ENCODE measurements at regions not wholly inside any gene's neighbourhood (a gene's known extent, or its start where the extent isn't known, plus 50 kb on each side); places are given as distances from the start of the nearest gene placed in this dataset.

DNA sequence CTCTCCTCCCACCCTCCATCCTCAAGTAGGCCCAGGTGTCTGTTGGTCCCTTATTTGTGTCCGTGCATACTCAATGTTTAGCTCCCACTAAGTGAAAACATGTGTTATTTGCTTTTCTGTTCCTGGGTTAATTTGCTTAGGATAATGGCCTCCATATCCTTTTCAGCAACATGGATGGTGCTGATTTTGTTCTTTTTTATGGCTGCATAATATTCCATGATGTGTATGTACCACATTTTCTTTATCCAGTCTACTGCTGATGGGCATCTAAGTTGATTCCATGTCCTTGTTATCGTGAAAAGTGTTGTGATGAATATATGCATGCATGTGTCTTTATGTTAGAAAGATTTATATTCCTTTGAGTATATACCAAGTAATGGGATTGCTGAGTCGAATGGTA lies 314.9 kb upstream of the IRAK1BP1 start:
- H3K27me3 ChIP-seq (ENCODE audit: insufficient read depth, low read length), result no peaks in the 10 kb centered on the region
- H3K36me3 ChIP-seq (ENCODE audit: insufficient read depth, low read depth, low read length), result no peaks in the 10 kb centered on the region
- H3K9ac ChIP-seq (ENCODE audit: low read depth, low read length), result no peak overlapping the region
- H3K27ac ChIP-seq (ENCODE audit: low read length), result no peak overlapping the region
- peaks cover 31% of the 10 kb centered on the region; the same call in 1 of the 2 replicates for H3K9me3 ChIP-seq (ENCODE audit: insufficient read depth, low read depth, low read length)
- H3K4me3 ChIP-seq (ENCODE audit: low read length), result no peak overlapping the region
- H3K4me1 ChIP-seq (ENCODE audit: insufficient read depth, low read length), result no peaks in the 10 kb centered on the region

- Histone ChIP-seq H3K9me3 (ENCODE audit: insufficient read depth, low read depth, low read length) (peaks cover 31% of the 10 kb centered on the region; the same call in 1 of the 2 replicates), H3K4me3 (ENCODE audit: low read length) (no peak overlapping the region), H3K27me3 (ENCODE audit: insufficient read depth, low read length) (no peaks in the 10 kb centered on the region), H3K36me3 (ENCODE audit: insufficient read depth, low read depth, low read length) (no peaks in the 10 kb centered on the region), H3K27ac (ENCODE audit: low read length) (no peak overlapping the region), H3K9ac (ENCODE audit: low read depth, low read length) (no peak overlapping the region), H3K4me1 (ENCODE audit: insufficient read depth, low read length) (no peaks in the 10 kb centered on the region)
Observed at GRCh38 chr6:78554341-78554740, 313.0 kb upstream of the IRAK1BP1 start.

- Histone ChIP-seq H3K27me3 (ENCODE audit: insufficient read depth, low read length) (no peaks in the 10 kb centered on the region), H3K9me3 (ENCODE audit: insufficient read depth, low read depth, low read length) (peaks cover 23% of the 10 kb centered on the region; the same call in 1 of the 2 replicates), H3K4me1 (ENCODE audit: insufficient read depth, low read length) (no peaks in the 10 kb centered on the region), H3K36me3 (ENCODE audit: insufficient read depth, low read depth, low read length) (no peaks in the 10 kb centered on the region), H3K4me3 (ENCODE audit: low read length) (no peak overlapping the region), H3K27ac (ENCODE audit: low read length) (no peak overlapping the region), H3K9ac (ENCODE audit: low read depth, low read length) (no peak overlapping the region)
Observed at GRCh38 chr6:78559056-78559455, 308.3 kb upstream of the IRAK1BP1 start.

GRCh38 chr6:78561015-78561414 lies 306.3 kb upstream of the IRAK1BP1 start:
- Histone ChIP-seq H3K4me1 (ENCODE audit: insufficient read depth, low read length) (no peaks in the 10 kb centered on the region), H3K27me3 (ENCODE audit: insufficient read depth, low read length) (no peaks in the 10 kb centered on the region), H3K36me3 (ENCODE audit: insufficient read depth, low read depth, low read length) (no peaks in the 10 kb centered on the region), H3K27ac (ENCODE audit: low read length) (no peak overlapping the region), H3K9me3 (ENCODE audit: insufficient read depth, low read depth, low read length) (peaks cover 8% of the 10 kb centered on the region; the same call in 1 of the 2 replicates), H3K9ac (ENCODE audit: low read depth, low read length) (no peak overlapping the region), H3K4me3 (ENCODE audit: low read length) (no peak overlapping the region)

GRCh38 chr6:78565997-78566396 lies 301.4 kb upstream of the IRAK1BP1 start:
- no peak overlapping the region for H3K9ac ChIP-seq (ENCODE audit: low read depth, low read length)
- no peak overlapping the region for H3K27ac ChIP-seq (ENCODE audit: low read length)
- peaks cover 4% of the 10 kb centered on the region; the same call in 1 of the 2 replicates for H3K9me3 ChIP-seq (ENCODE audit: insufficient read depth, low read depth, low read length)
- no peak overlapping the region for H3K4me3 ChIP-seq (ENCODE audit: low read length)
- H3K27me3 ChIP-seq (ENCODE audit: insufficient read depth, low read length), result no peaks in the 10 kb centered on the region
- no peaks in the 10 kb centered on the region for H3K36me3 ChIP-seq (ENCODE audit: insufficient read depth, low read depth, low read length)
- H3K4me1 ChIP-seq (ENCODE audit: insufficient read depth, low read length), result peaks cover 6% of the 10 kb centered on the region

GRCh38 chr6:78570044-78570443 lies 297.3 kb upstream of the IRAK1BP1 start:
- Histone ChIP-seq H3K36me3 (ENCODE audit: insufficient read depth, low read depth, low read length) (no peaks in the 10 kb centered on the region), H3K9me3 (ENCODE audit: insufficient read depth, low read depth, low read length) (peaks cover 8% of the 10 kb centered on the region), H3K9ac (ENCODE audit: low read depth, low read length) (no peak overlapping the region), H3K27me3 (ENCODE audit: insufficient read depth, low read length) (no peaks in the 10 kb centered on the region), H3K4me1 (ENCODE audit: insufficient read depth, low read length) (peaks cover 6% of the 10 kb centered on the region), H3K27ac (ENCODE audit: low read length) (no peak overlapping the region), H3K4me3 (ENCODE audit: low read length) (no peak overlapping the region)

GRCh38 chr6:78577585-78577984 lies 289.8 kb upstream of the IRAK1BP1 start:
- no peak overlapping the region for H3K4me3 ChIP-seq (ENCODE audit: low read length)
- no peak overlapping the region for H3K27ac ChIP-seq (ENCODE audit: low read length)
- no peaks in the 10 kb centered on the region for H3K27me3 ChIP-seq (ENCODE audit: insufficient read depth, low read length)
- no peaks in the 10 kb centered on the region; the same call in 1 of the 2 replicates for H3K9me3 ChIP-seq (ENCODE audit: insufficient read depth, low read depth, low read length)
- H3K36me3 ChIP-seq (ENCODE audit: insufficient read depth, low read depth, low read length), result no peaks in the 10 kb centered on the region
- H3K9ac ChIP-seq (ENCODE audit: low read depth, low read length), result no peak overlapping the region
- H3K4me1 ChIP-seq (ENCODE audit: insufficient read depth, low read length), result peaks cover 10% of the 10 kb centered on the region; the same call in 1 of the 2 replicates

- H3K4me3 ChIP-seq (ENCODE audit: low read length), result no peak overlapping the region
- H3K9me3 ChIP-seq (ENCODE audit: insufficient read depth, low read depth, low read length), result no peaks in the 10 kb centered on the region
Observed at GRCh38 chr6:78578430-78578829, 288.9 kb upstream of the IRAK1BP1 start.

DNA sequence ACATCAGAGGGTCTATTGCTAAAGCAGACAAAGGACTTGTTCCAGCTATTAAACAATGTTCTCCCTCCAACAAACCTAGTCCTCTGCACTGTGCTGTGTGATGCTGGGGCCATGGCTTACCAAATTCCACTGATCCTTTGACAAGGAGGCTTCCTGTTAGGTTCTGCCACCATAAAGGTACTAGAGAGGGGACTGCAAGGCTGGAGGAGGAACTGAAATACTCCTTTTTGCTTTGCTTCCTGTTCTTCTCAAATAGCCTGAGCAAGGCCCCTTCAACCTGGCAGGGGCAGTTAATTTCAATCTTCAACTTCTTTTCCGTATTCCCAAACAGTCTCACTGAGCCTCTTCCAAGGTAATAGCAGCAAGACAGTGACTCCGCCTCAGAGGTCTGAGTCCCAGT lies 286.4 kb upstream of the IRAK1BP1 start:
- Histone ChIP-seq H3K9me3 (ENCODE audit: insufficient read depth, low read depth, low read length) (no peaks in the 10 kb centered on the region), H3K4me1 (ENCODE audit: insufficient read depth, low read length) (peaks cover 10% of the 10 kb centered on the region; the same call in 1 of the 2 replicates), H3K36me3 (ENCODE audit: insufficient read depth, low read depth, low read length) (no peaks in the 10 kb centered on the region), H3K4me3 (ENCODE audit: low read length) (no peak overlapping the region), H3K27me3 (ENCODE audit: insufficient read depth, low read length) (no peaks in the 10 kb centered on the region), H3K9ac (ENCODE audit: low read depth, low read length) (no peak overlapping the region), H3K27ac (ENCODE audit: low read length) (no peak overlapping the region)

More at GRCh38 chr6:78578430-78578829, 288.9 kb upstream of the IRAK1BP1 start:
- Histone ChIP-seq H3K4me1 (ENCODE audit: insufficient read depth, low read length) (peaks cover 10% of the 10 kb centered on the region; the same call in 1 of the 2 replicates), H3K36me3 (ENCODE audit: insufficient read depth, low read depth, low read length) (no peaks in the 10 kb centered on the region), H3K27ac (ENCODE audit: low read length) (no peak overlapping the region), H3K27me3 (ENCODE audit: insufficient read depth, low read length) (no peaks in the 10 kb centered on the region), H3K9ac (ENCODE audit: low read depth, low read length) (no peak overlapping the region)

- Histone ChIP-seq H3K36me3 (ENCODE audit: insufficient read depth, low read depth, low read length) (no peaks in the 10 kb centered on the region), H3K9me3 (ENCODE audit: insufficient read depth, low read depth, low read length) (no peaks in the 10 kb centered on the region), H3K27me3 (ENCODE audit: insufficient read depth, low read length) (no peaks in the 10 kb centered on the region), H3K27ac (ENCODE audit: low read length) (no peak overlapping the region), H3K9ac (ENCODE audit: low read depth, low read length) (no peak overlapping the region), H3K4me3 (ENCODE audit: low read length) (no peak overlapping the region), H3K4me1 (ENCODE audit: insufficient read depth, low read length) (peaks cover 10% of the 10 kb centered on the region; the same call in 1 of the 2 replicates)
Observed at GRCh38 chr6:78583079-78583478, 284.3 kb upstream of the IRAK1BP1 start.

GRCh38 chr6:78589436-78589835 lies 277.9 kb upstream of the IRAK1BP1 start:
- Histone ChIP-seq H3K4me1 (ENCODE audit: insufficient read depth, low read length) (no peaks in the 10 kb centered on the region), H3K27me3 (ENCODE audit: insufficient read depth, low read length) (no peaks in the 10 kb centered on the region), H3K9ac (ENCODE audit: low read depth, low read length) (no peak overlapping the region), H3K36me3 (ENCODE audit: insufficient read depth, low read depth, low read length) (no peaks in the 10 kb centered on the region), H3K4me3 (ENCODE audit: low read length) (no peak overlapping the region), H3K27ac (ENCODE audit: low read length) (no peak overlapping the region), H3K9me3 (ENCODE audit: insufficient read depth, low read depth, low read length) (no peaks in the 10 kb centered on the region)

DNA sequence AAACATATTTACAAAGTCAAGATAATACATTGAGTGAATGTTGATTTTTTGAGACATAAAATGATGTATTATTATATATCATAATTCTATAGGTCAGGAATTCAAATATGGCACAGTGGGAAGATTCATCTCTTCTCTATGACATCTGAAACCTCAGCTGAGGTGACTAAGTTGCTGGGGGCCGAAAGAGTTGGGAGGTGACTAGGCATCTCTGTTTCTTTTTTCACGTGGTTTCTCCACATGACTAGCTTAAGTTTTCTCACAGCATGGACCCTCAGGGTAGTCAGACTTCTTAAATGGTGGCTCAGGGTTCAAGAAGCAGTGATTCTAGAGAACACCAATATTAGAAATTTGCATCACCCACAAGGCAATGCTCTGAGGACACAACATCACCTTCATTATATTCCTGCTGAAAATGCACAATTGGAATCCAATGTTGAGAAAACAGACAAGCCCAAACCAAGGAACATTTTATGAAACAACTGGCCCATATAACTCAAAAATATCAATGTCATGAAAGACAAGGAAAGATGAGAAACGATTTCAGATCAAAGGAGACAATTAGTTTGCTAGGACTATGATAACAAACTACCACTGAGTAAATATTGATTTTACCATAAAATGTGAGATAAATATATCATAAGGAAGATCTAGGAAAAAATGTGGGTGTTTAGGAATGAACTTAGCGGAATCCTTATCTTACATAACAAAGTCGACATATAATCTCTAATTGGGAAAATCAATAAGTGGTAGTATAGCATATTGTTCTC lies 273.3 kb upstream of the IRAK1BP1 start:
- Histone ChIP-seq H3K4me3 (ENCODE audit: low read length) (no peak overlapping the region), H3K27me3 (ENCODE audit: insufficient read depth, low read length) (no peaks in the 10 kb centered on the region)

More for the DNA sequence above, 273.3 kb upstream of the IRAK1BP1 start:
- H3K36me3 ChIP-seq (ENCODE audit: insufficient read depth, low read depth, low read length), result no peaks in the 10 kb centered on the region
- no peak overlapping the region for H3K27ac ChIP-seq (ENCODE audit: low read length)
- H3K4me1 ChIP-seq (ENCODE audit: insufficient read depth, low read length), result no peaks in the 10 kb centered on the region
- H3K9me3 ChIP-seq (ENCODE audit: insufficient read depth, low read depth, low read length), result no peaks in the 10 kb centered on the region
- no peak overlapping the region for H3K9ac ChIP-seq (ENCODE audit: low read depth, low read length)

All from iPS-20b (cell line).